ENCODE measurements at regions not wholly inside any gene's neighbourhood (a gene's known extent, or its start where the extent isn't known, plus 50 kb on each side); places are given as distances from the start of the nearest gene placed in this dataset.

DNA sequence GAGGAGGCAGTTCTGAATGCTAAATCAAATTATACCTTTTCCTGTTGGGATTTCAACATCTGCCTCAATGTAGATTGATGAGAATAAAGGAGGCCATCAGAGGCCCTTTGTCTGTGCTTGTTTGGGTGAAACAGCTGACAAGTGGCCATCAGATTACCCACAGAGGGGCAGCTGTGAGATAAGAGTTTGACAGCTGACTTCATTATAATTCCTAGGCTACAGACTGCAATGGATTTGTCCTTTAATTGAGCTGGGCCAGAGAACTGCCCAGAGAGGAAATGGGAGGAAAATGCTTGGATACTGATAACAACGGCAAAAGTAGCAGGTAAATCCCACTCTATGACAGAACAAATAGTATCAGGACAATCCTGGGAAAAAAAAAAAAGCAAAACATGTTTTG lies 649.4 kb downstream of the HDGFL1 start:
- no peak overlapping the region for H3K14ac ChIP-seq (ENCODE audit: low read length in 2 of 2)
- no peak overlapping the region for H2BK120ac ChIP-seq (ENCODE audit: low read depth, low read length)
- no peak overlapping the region for H4K8ac ChIP-seq (ENCODE audit: low read length)
- no peak overlapping the region for H2BK12ac ChIP-seq (ENCODE audit: low read length in 2 of 2)
- no peak overlapping the region for H2AK5ac ChIP-seq (ENCODE audit: low read length, severe bottlenecking)
- no peak overlapping the region for H3K9ac ChIP-seq (ENCODE audit: low read length)
- H3K4ac ChIP-seq (ENCODE audit: low read depth in 1 of 2, low read length in 2 of 2), result no peak overlapping the region
- H3K18ac ChIP-seq (ENCODE audit: low read depth in 1 of 2, low read length in 2 of 2), result peak overlapping the region in 1 of 2 experiments; percentile 24
- H3K27me3 ChIP-seq (ENCODE audit: control insufficient read depth in 1 of 2, insufficient read depth in 1 of 2, low read length in 2 of 2), result no peaks in the 10 kb centered on the region
- H3K36me3 ChIP-seq (ENCODE audit: control insufficient read depth in 1 of 2, insufficient read depth in 2 of 2, low read depth in 1 of 2, low read length in 2 of 2), result no peaks in the 10 kb centered on the region
- no CpG with 5 or more reads among the region's 1 CpG for WGBS
- no peak overlapping the region for H2BK5ac ChIP-seq (ENCODE audit: low read depth, low read length, poor library complexity, severe bottlenecking)
- H2BK15ac ChIP-seq (ENCODE audit: low read depth, poor library complexity, severe bottlenecking), result no peak overlapping the region
- H3K23ac ChIP-seq (ENCODE audit: low read length in 2 of 2), result no peak overlapping the region
- H3K9me3 ChIP-seq (ENCODE audit: control insufficient read depth, low read length), result peaks cover 10% of the 10 kb centered on the region
- H4K91ac ChIP-seq (ENCODE audit: low read length), result no peak overlapping the region
- H3K79me1 ChIP-seq (replicated peaks; ENCODE audit: low read length, poor library complexity, severe bottlenecking), result no peaks in the 10 kb centered on the region
- H3K27ac ChIP-seq (ENCODE audit: low read length, poor library complexity, severe bottlenecking), result no peak overlapping the region
- H3K4me1 ChIP-seq (ENCODE audit: control insufficient read depth, insufficient read depth, low read depth, low read length), result no peaks in the 10 kb centered on the region
- no peak overlapping the region for H3K4me3 ChIP-seq (ENCODE audit: insufficient read depth in 1 of 2, low read depth in 1 of 2, low read length in 2 of 2)
- no peak overlapping the region for H3K4me2 ChIP-seq (ENCODE audit: low read length, poor library complexity, severe bottlenecking)
- no peak overlapping the region for H2AFZ ChIP-seq (ENCODE audit: low read depth, low read length)
- DNase-seq, result no peak

DNA sequence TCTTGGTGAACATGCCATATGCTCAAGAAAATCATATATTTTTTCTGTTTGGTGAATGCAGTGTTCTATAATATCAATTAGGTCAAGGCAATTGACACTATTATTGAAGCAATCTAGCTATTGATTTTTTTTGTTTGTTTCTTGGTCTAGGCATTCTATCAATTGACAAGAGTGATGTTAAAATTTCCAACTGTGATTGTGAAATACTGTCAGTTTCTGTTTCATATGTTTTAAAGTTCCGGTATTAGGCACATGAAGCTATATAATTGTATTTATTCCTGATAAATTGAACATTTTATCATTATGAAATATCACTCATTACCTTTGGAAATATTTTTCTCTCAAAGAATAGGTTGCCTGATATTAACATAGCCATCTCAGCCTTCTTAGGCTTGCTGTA lies 653.4 kb downstream of the HDGFL1 start:
- H2BK15ac ChIP-seq (ENCODE audit: low read depth, poor library complexity, severe bottlenecking), result no peak overlapping the region
- no peak overlapping the region for H2BK5ac ChIP-seq (ENCODE audit: low read depth, low read length, poor library complexity, severe bottlenecking)
- H3K9me3 ChIP-seq (ENCODE audit: control insufficient read depth, low read length), result peaks cover 10% of the 10 kb centered on the region
- H3K4me1 ChIP-seq (ENCODE audit: control insufficient read depth, insufficient read depth, low read depth, low read length), result no peaks in the 10 kb centered on the region
- no peak overlapping the region for H2BK12ac ChIP-seq (ENCODE audit: low read length in 2 of 2)
- DNase-seq, result no peak
- no peak overlapping the region for H4K91ac ChIP-seq (ENCODE audit: low read length)
- H3K27ac ChIP-seq (ENCODE audit: low read length, poor library complexity, severe bottlenecking), result no peak overlapping the region
- no peak overlapping the region for H2BK120ac ChIP-seq (ENCODE audit: low read depth, low read length)
- no peak overlapping the region for H3K18ac ChIP-seq (ENCODE audit: low read depth in 1 of 2, low read length in 2 of 2)
- no peak overlapping the region for H3K23ac ChIP-seq (ENCODE audit: low read length in 2 of 2)
- no peak overlapping the region for H3K4ac ChIP-seq (ENCODE audit: low read depth in 1 of 2, low read length in 2 of 2)
- no peak overlapping the region for H3K4me2 ChIP-seq (ENCODE audit: low read length, poor library complexity, severe bottlenecking)
- no peak overlapping the region for H3K4me3 ChIP-seq (ENCODE audit: insufficient read depth in 1 of 2, low read depth in 1 of 2, low read length in 2 of 2)
- no peak overlapping the region for H3K14ac ChIP-seq (ENCODE audit: low read length in 2 of 2)
- H3K27me3 ChIP-seq (ENCODE audit: control insufficient read depth in 1 of 2, insufficient read depth in 1 of 2, low read length in 2 of 2), result no peaks in the 10 kb centered on the region
- H4K8ac ChIP-seq (ENCODE audit: low read length), result no peak overlapping the region
- H3K9ac ChIP-seq (ENCODE audit: low read length), result no peak overlapping the region
- H2AFZ ChIP-seq (ENCODE audit: low read depth, low read length), result no peak overlapping the region
- no peaks in the 10 kb centered on the region for H3K79me1 ChIP-seq (replicated peaks; ENCODE audit: low read length, poor library complexity, severe bottlenecking)
- WGBS, result no CpG with 5 or more reads among the region's 1 CpG
- H3K36me3 ChIP-seq (ENCODE audit: control insufficient read depth in 1 of 2, insufficient read depth in 2 of 2, low read depth in 1 of 2, low read length in 2 of 2), result no peaks in the 10 kb centered on the region
- no peak overlapping the region for H2AK5ac ChIP-seq (ENCODE audit: low read length, severe bottlenecking)

DNA sequence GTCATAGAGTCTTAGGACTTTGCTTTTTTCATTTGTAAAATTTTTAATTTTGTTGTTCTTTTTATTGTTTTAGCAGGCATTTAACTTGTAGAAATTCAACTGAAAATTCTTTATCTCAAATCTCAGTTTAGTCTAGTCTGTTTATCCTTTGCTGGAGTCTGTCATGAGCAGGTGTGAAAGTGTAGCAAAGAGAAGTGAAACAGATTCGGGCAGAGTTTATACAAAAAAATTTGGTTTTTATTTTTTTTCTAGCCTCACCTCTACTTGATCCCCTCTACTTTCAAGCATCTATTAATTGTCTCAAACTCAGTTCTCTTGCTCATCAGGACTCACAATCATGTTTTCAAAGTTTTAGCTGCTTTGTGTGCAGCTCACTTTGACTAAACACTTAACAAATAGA lies 655.2 kb downstream of the HDGFL1 start:
- no peak overlapping the region for H3K9ac ChIP-seq (ENCODE audit: low read length)
- H2AFZ ChIP-seq (ENCODE audit: low read depth, low read length), result no peak overlapping the region
- WGBS, result 80% methylated on average over 1 of the region's 1 CpG
- H3K9me3 ChIP-seq (ENCODE audit: control insufficient read depth, low read length), result peaks cover 10% of the 10 kb centered on the region
- no peak overlapping the region for H2BK12ac ChIP-seq (ENCODE audit: low read length in 2 of 2)
- H4K8ac ChIP-seq (ENCODE audit: low read length), result no peak overlapping the region
- no peak overlapping the region for H4K91ac ChIP-seq (ENCODE audit: low read length)
- H2BK15ac ChIP-seq (ENCODE audit: low read depth, poor library complexity, severe bottlenecking), result no peak overlapping the region
- H3K14ac ChIP-seq (ENCODE audit: low read length in 2 of 2), result no peak overlapping the region
- no peak overlapping the region for H3K4me3 ChIP-seq (ENCODE audit: insufficient read depth in 1 of 2, low read depth in 1 of 2, low read length in 2 of 2)
- no peaks in the 10 kb centered on the region for H3K36me3 ChIP-seq (ENCODE audit: control insufficient read depth in 1 of 2, insufficient read depth in 2 of 2, low read depth in 1 of 2, low read length in 2 of 2)
- H3K4me1 ChIP-seq (ENCODE audit: control insufficient read depth, insufficient read depth, low read depth, low read length), result no peaks in the 10 kb centered on the region
- no peak overlapping the region for H3K4me2 ChIP-seq (ENCODE audit: low read length, poor library complexity, severe bottlenecking)
- no peak overlapping the region for H3K18ac ChIP-seq (ENCODE audit: low read depth in 1 of 2, low read length in 2 of 2)
- no peak overlapping the region for H3K23ac ChIP-seq (ENCODE audit: low read length in 2 of 2)
- no peak overlapping the region for H2AK5ac ChIP-seq (ENCODE audit: low read length, severe bottlenecking)
- H3K27ac ChIP-seq (ENCODE audit: low read length, poor library complexity, severe bottlenecking), result no peak overlapping the region
- no peak overlapping the region for H2BK120ac ChIP-seq (ENCODE audit: low read depth, low read length)
- no peaks in the 10 kb centered on the region for H3K27me3 ChIP-seq (ENCODE audit: control insufficient read depth in 1 of 2, insufficient read depth in 1 of 2, low read length in 2 of 2)
- no peak overlapping the region for H3K4ac ChIP-seq (ENCODE audit: low read depth in 1 of 2, low read length in 2 of 2)
- H3K79me1 ChIP-seq (replicated peaks; ENCODE audit: low read length, poor library complexity, severe bottlenecking), result no peaks in the 10 kb centered on the region
- H2BK5ac ChIP-seq (ENCODE audit: low read depth, low read length, poor library complexity, severe bottlenecking), result no peak overlapping the region
- DNase-seq, result no peak

DNA sequence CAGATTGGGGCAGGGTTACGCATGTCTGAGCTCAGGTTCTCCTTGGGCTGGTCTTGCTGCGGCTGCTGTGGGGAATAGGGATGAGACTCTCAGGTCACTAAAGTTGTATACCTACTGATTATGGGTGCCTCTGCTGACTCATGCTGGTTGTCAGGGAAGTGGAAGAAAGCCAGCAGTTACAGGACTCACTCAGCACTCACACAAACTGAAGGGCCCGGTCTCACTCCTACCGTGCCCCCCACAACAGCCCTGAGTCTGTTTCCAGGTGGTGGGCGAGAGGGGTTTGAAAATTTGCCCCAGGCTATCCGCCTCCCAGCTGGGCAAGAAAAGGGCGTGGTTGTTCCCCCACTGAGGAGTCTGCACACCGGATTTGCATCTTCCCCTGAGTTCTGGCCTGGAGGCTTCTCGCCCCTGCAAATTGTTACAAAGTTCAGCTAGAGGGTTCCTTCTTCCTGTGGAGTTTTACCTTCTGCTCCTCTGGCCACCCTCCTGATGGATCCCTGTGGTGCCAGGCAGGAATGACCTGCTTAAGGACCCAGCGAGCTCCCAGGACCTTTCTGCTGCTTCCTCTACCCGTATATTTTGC lies 659.2 kb downstream of the HDGFL1 start:
- Histone ChIP-seq H4K8ac (ENCODE audit: low read length) (no peak overlapping the region), H2BK120ac (ENCODE audit: low read depth, low read length) (no peak overlapping the region), H3K9me3 (ENCODE audit: control insufficient read depth, low read length) (no peaks in the 10 kb centered on the region), H2BK5ac (ENCODE audit: low read depth, low read length, poor library complexity, severe bottlenecking) (no peak overlapping the region), H3K14ac (ENCODE audit: low read length in 2 of 2) (no peak overlapping the region), H3K4ac (ENCODE audit: low read depth in 1 of 2, low read length in 2 of 2) (no peak overlapping the region), H4K91ac (ENCODE audit: low read length) (no peak overlapping the region), H3K18ac (ENCODE audit: low read depth in 1 of 2, low read length in 2 of 2) (no peak overlapping the region), H3K79me1 (replicated peaks; ENCODE audit: low read length, poor library complexity, severe bottlenecking) (no peaks in the 10 kb centered on the region), H2AFZ (ENCODE audit: low read depth, low read length) (no peak overlapping the region), H3K27ac (ENCODE audit: low read length, poor library complexity, severe bottlenecking) (no peak overlapping the region), H2BK12ac (ENCODE audit: low read length in 2 of 2) (no peak overlapping the region), H3K36me3 (ENCODE audit: control insufficient read depth in 1 of 2, insufficient read depth in 2 of 2, low read depth in 1 of 2, low read length in 2 of 2) (no peaks in the 10 kb centered on the region), H2AK5ac (ENCODE audit: low read length, severe bottlenecking) (no peak overlapping the region), H3K4me1 (ENCODE audit: control insufficient read depth, insufficient read depth, low read depth, low read length) (no peaks in the 10 kb centered on the region), H3K4me2 (ENCODE audit: low read length, poor library complexity, severe bottlenecking) (no peak overlapping the region), H3K27me3 (ENCODE audit: control insufficient read depth in 1 of 2, insufficient read depth in 1 of 2, low read length in 2 of 2) (no peaks in the 10 kb centered on the region), H2BK15ac (ENCODE audit: low read depth, poor library complexity, severe bottlenecking) (no peak overlapping the region), H3K9ac (ENCODE audit: low read length) (no peak overlapping the region), H3K23ac (ENCODE audit: low read length in 2 of 2) (no peak overlapping the region), H3K4me3 (ENCODE audit: insufficient read depth in 1 of 2, low read depth in 1 of 2, low read length in 2 of 2) (no peak overlapping the region)
- WGBS, result 93% methylated on average over 10 of the region's 11 CpGs
- DNase-seq, result peak; percentile 7
